ENCODE measurements at regions not wholly inside any gene's neighbourhood (a gene's known extent, or its start where the extent isn't known, plus 50 kb on each side); places are given as distances from the start of the nearest gene placed in this dataset.

GRCh38 chr4:19093951-19094350, 1072.4 kb upstream of the LCORL start:
- H4K20me1 ChIP-seq (ENCODE audit: insufficient read depth, low read length) = no peaks in the 10 kb centered on the region
- Mint-ChIP-seq H3K36me3 (no peaks in the 10 kb centered on the region), H3K27ac (no peak overlapping the region), H3K9me3 (peaks cover 0 to 10% (median 0%) of the 10 kb centered on the region in 7 donors), H3K4me1 (no peaks in the 10 kb centered on the region), H3K4me3 (no peak overlapping the region), H3K27me3 (ENCODE audit: low read depth in 3 of 3) (no peaks in the 10 kb centered on the region)
- H3K27me3 ChIP-seq (ENCODE audit: control insufficient read depth in 2 of 2, insufficient read depth in 2 of 2, low read length in 2 of 2) = no peaks in the 10 kb centered on the region
- H3K9me3 ChIP-seq (replicated peaks in 1 of 2; ENCODE audit: control insufficient read depth in 1 of 2, insufficient read depth in 1 of 2, low read length in 2 of 2) = no peaks in the 10 kb centered on the region
- H3K27ac ChIP-seq (ENCODE audit: low read depth in 1 of 2, low read length in 2 of 2) = no peak overlapping the region
- H3K36me3 ChIP-seq (replicated peaks in 1 of 2; ENCODE audit: control insufficient read depth in 1 of 2, insufficient read depth in 2 of 2, low read length in 2 of 2) = no peaks in the 10 kb centered on the region
- no CpG with 5 or more reads among the region's 2 CpGs for WGBS (ENCODE audit: insufficient coverage)
- TF ChIP-seq CTCF (IDR thresholded peaks at IDR 0.05) = no peak
- H3K4me1 ChIP-seq (ENCODE audit: control insufficient read depth in 1 of 2, insufficient read depth in 2 of 2, low read length in 2 of 2) = no peaks in the 10 kb centered on the region
- H3K4me3 ChIP-seq (replicated peaks in 1 of 3; ENCODE audit: low read depth in 2 of 3, low read length in 3 of 3) = no peak overlapping the region
- intact Hi-C loops (cut with micrococcal nuclease) = no loop called here
- H2AFZ ChIP-seq (ENCODE audit: insufficient read depth, low read depth, low read length, poor library complexity, severe bottlenecking) = no peak overlapping the region
- no peaks in the 10 kb centered on the region for H3K79me2 ChIP-seq (ENCODE audit: insufficient read depth, low read length)
- H3K9ac ChIP-seq (ENCODE audit: insufficient read depth, low read length, poor library complexity, severe bottlenecking) = no peak overlapping the region
- H3K4me2 ChIP-seq (replicated peaks; ENCODE audit: extremely low read depth, low read length, poor library complexity, severe bottlenecking) = no peak overlapping the region
- DNase-seq = no peak

- intact Hi-C loops (cut with micrococcal nuclease) = no loop called here
Measured at GRCh38 chr4:19092797-19093196, 1071.2 kb upstream of the LCORL start.

More at GRCh38 chr4:19092797-19093196, 1071.2 kb upstream of the LCORL start:
- DNase-seq = no peak
- Histone ChIP-seq H3K4me2 (replicated peaks; ENCODE audit: extremely low read depth, low read length, poor library complexity, severe bottlenecking) (no peak overlapping the region), H2AFZ (ENCODE audit: insufficient read depth, low read depth, low read length, poor library complexity, severe bottlenecking) (no peak overlapping the region), H4K20me1 (ENCODE audit: insufficient read depth, low read length) (no peaks in the 10 kb centered on the region), H3K4me3 (replicated peaks in 1 of 3; ENCODE audit: low read depth in 2 of 3, low read length in 3 of 3) (no peak overlapping the region), H3K9ac (ENCODE audit: insufficient read depth, low read length, poor library complexity, severe bottlenecking) (no peak overlapping the region), H3K9me3 (replicated peaks in 1 of 2; ENCODE audit: control insufficient read depth in 1 of 2, insufficient read depth in 1 of 2, low read length in 2 of 2) (peaks cover 3 to 7% of the 10 kb centered on the region in 2 donors), H3K79me2 (ENCODE audit: insufficient read depth, low read length) (no peaks in the 10 kb centered on the region), H3K27me3 (ENCODE audit: control insufficient read depth in 2 of 2, insufficient read depth in 2 of 2, low read length in 2 of 2) (no peaks in the 10 kb centered on the region), H3K27ac (ENCODE audit: low read depth in 1 of 2, low read length in 2 of 2) (no peak overlapping the region), H3K36me3 (replicated peaks in 1 of 2; ENCODE audit: control insufficient read depth in 1 of 2, insufficient read depth in 2 of 2, low read length in 2 of 2) (no peaks in the 10 kb centered on the region), H3K4me1 (ENCODE audit: control insufficient read depth in 1 of 2, insufficient read depth in 2 of 2, low read length in 2 of 2) (no peaks in the 10 kb centered on the region)
- Mint-ChIP-seq H3K36me3 (no peaks in the 10 kb centered on the region), H3K27me3 (ENCODE audit: low read depth in 3 of 3) (no peaks in the 10 kb centered on the region), H3K4me1 (no peaks in the 10 kb centered on the region), H3K27ac (no peak overlapping the region), H3K9me3 (peaks cover 0 to 10% (median 1%) of the 10 kb centered on the region in 7 donors), H3K4me3 (no peak overlapping the region)
- TF ChIP-seq CTCF (IDR thresholded peaks at IDR 0.05) = no peak
